ENCODE measurements at regions not wholly inside any gene's neighbourhood (a gene's known extent, or its start where the extent isn't known, plus 50 kb on each side); places are given as distances from the start of the nearest gene placed in this dataset.

DNA sequence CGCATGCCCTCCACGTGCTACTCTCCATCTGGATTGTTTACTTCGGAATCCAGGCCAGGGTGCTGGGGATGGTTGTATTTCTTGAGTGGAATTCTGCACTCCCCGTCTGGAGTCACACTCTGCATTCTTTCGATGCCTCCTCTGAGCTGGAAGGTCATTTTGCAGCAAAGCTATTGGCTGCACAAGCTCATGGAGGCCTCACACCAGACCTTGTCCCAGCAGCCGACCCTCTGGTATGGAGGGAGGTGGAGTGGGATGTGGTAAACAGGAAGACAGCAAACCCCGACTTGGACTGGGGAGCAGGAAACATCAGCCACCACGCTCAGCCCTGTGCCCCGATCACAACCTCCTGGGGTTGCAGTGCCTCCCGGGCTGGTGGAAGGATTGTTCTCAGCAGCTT, 225.3 kb upstream of the LNX1 start (continued):
- TF ChIP-seq, protein P1, sequence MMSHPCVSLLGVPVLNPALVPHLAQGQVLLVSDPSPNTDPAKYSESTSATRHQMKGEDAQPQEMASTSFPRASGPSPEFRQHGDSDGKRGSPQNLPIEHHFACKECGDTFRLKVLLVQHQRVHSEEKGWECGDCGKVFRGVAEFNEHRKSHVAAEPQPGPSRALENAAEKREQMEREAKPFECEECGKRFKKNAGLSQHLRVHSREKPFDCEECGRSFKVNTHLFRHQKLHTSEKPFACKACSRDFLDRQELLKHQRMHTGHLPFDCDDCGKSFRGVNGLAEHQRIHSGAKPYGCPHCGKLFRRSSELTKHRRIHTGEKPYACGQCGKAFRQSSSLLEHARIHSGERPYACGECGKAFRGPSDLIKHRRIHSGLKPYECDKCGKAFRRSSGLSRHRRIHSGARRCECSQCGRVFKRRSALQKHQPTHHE (CRISPR knock-in tag; IDR thresholded peaks at IDR 0.05; ENCODE audit: borderline replicate concordance) = no peak
- no peak for TF ChIP-seq ZNF629 (CRISPR knock-in tag; conservative IDR thresholded peaks at IDR 0.05)
- no peak for TF ChIP-seq CBX2 (IDR thresholded peaks at IDR 0.05; ENCODE audit: low read depth, low read length)
- no peak for TF ChIP-seq CBX2 (CRISPR knock-in tag; IDR thresholded peaks at IDR 0.05; ENCODE audit: low read depth)
- no peak for TF ChIP-seq ELF4 (CRISPR knock-in tag; IDR thresholded peaks at IDR 0.05; ENCODE audit: borderline replicate concordance)
- no peak for TF ChIP-seq ZNF343 (CRISPR knock-in tag; IDR thresholded peaks at IDR 0.05)

- FAIRE-seq (no peak), DNase-seq (ENCODE audit: low spot score) (no peak), ATAC-seq (no peak)
- H3K4me1 ChIP-seq (ENCODE audit: insufficient read depth, low read length) = no peaks in the 10 kb centered on the region
- H3K79me2 ChIP-seq (ENCODE audit: insufficient read depth, low read length) = no peaks in the 10 kb centered on the region
- H3K27me3 ChIP-seq (ENCODE audit: control insufficient read depth in 1 of 2, insufficient read depth in 2 of 2, low read length in 2 of 2) = no peaks in the 10 kb centered on the region
- no TSS peak for BruUV-seq (replicated peaks)
- no peak overlapping the region for H3K4me3 ChIP-seq (replicated peaks in 1 of 3; ENCODE audit: insufficient read depth in 1 of 3, low read depth in 2 of 3, low read length in 3 of 3)
- H3K27ac ChIP-seq (ENCODE audit: extremely low read length, insufficient read depth, low read length) = no peak overlapping the region
- no peak overlapping the region for H3K9ac ChIP-seq (ENCODE audit: insufficient read depth, low read depth, low read length)
- no peaks in the 10 kb centered on the region for H4K20me1 ChIP-seq (ENCODE audit: insufficient read depth, low read length)
- intact Hi-C loops (cut with micrococcal nuclease; ENCODE audit: unreplicated experiment) (no loop called here), in situ Hi-C loops (cut with HindIII; ENCODE audit: extremely low pct_ligation_motif_present, low pct_unique_long_range_greater_than_20kb) (loop anchor here (25.0 kb wide), 1 partner anchor 803 kb away; no protein-coding TSS in a partner anchor)
- ChIA-PET POLR2A (no interaction called here), CTCF (ENCODE audit: low intra/inter-chr PET ratio, low total read pairs) (no interaction called here)
- no peak overlapping the region for H3K4me2 ChIP-seq (ENCODE audit: low read depth, low read length)
- no peaks in the 10 kb centered on the region for H3K36me3 ChIP-seq (replicated peaks in 1 of 2; ENCODE audit: control insufficient read depth in 1 of 2, insufficient read depth in 2 of 2, low read length in 2 of 2)
- 0% methylated on average over 3 of the region's 3 CpGs for WGBS (ENCODE audit: low lambda C conversion rate)
- H2AFZ ChIP-seq (ENCODE audit: low read length) = no peak overlapping the region
- H3K9me3 ChIP-seq (ENCODE audit: low read length) = no peaks in the 10 kb centered on the region
- TF ChIP-seq ZNF318 (CRISPR knock-in tag; IDR thresholded peaks at IDR 0.05) (no peak), ZSCAN20 (CRISPR knock-in tag; IDR thresholded peaks at IDR 0.05; ENCODE audit: borderline replicate concordance) (no peak), NONO (IDR thresholded peaks at IDR 0.05) (no peak), NONO (CRISPR knock-in tag; conservative IDR thresholded peaks at IDR 0.05) (no peak), ZNF792 (CRISPR knock-in tag; IDR thresholded peaks at IDR 0.05) (no peak)
- TF ChIP-seq, protein P2, sequence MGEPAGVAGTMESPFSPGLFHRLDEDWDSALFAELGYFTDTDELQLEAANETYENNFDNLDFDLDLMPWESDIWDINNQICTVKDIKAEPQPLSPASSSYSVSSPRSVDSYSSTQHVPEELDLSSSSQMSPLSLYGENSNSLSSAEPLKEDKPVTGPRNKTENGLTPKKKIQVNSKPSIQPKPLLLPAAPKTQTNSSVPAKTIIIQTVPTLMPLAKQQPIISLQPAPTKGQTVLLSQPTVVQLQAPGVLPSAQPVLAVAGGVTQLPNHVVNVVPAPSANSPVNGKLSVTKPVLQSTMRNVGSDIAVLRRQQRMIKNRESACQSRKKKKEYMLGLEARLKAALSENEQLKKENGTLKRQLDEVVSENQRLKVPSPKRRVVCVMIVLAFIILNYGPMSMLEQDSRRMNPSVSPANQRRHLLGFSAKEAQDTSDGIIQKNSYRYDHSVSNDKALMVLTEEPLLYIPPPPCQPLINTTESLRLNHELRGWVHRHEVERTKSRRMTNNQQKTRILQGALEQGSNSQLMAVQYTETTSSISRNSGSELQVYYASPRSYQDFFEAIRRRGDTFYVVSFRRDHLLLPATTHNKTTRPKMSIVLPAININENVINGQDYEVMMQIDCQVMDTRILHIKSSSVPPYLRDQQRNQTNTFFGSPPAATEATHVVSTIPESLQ (CRISPR knock-in tag; conservative IDR thresholded peaks at IDR 0.05) = no peak
These were observed 224.0 kb upstream of the LNX1 start for GRCh38 chr4:53815281-53815680.
